IMR-90 (cell line): ENCODE measurements at regions not wholly inside any gene's neighbourhood (a gene's known extent, or its start where the extent isn't known, plus 50 kb on each side); places are given as distances from the start of the nearest gene placed in this dataset.

ENCODE experiments used
- ATAC-seq: fragments of 200-7000 bp; cut with Tn5 transposase; 2 replicates; pipeline ENCODE4 v1.9.1; 2020; ENCODE audit warnings: low read depth, mild to moderate bottlenecking, moderate library complexity
- BruUV-seq: library from RNA; stranded (reverse); fragments of 400-500 nt; replicated peaks from 2 replicates; lab custom pipeline; 2021; lab: Mats Ljungman, UMichigan
- CTCF ChIA-PET: fragments of 300-600 bp; formaldehyde crosslinking; extraction: SDS; loops from one replicate; lab custom pipeline; 2021; ENCODE audit warnings: antibody characterized with exemption; lab: Yijun Ruan, JAX
- POLR2A ChIA-PET: fragments of 300-600 bp; sonication (Branson Sonifier 250); formaldehyde crosslinking; loops from one replicate; lab custom pipeline; 2022; ENCODE audit warnings: antibody characterized with exemption; ENCODE audit not compliant: unreplicated experiment; lab: Charles Lee
- DNase-seq: peaks from one replicate; pipeline ENCODE4 v3.0.0; 2013
- H2AFZ ChIP-seq: replicated peaks from 2 replicates; pipeline ENCODE3; 2013; ENCODE audit warnings: low read length, mild to moderate bottlenecking; ENCODE audit not compliant: poor library complexity
- H2AK5ac ChIP-seq: 2 replicates; pipeline ENCODE4 v1.6.1; 2013; ENCODE audit warnings: low read depth, low read length, inconsistent platforms
- H2AK9ac ChIP-seq: replicated peaks from 2 replicates; pipeline ENCODE3; 2013; ENCODE audit warnings: mild to moderate bottlenecking, low read depth, low read length, moderate library complexity; ENCODE audit not compliant: poor library complexity
- H2BK120ac ChIP-seq: 2 replicates; pipeline ENCODE4 v1.6.1; 2013; ENCODE audit warnings: low read depth, low read length, inconsistent platforms
- H2BK15ac ChIP-seq: 3 replicates; pipeline ENCODE4 v1.6.1; 2013; ENCODE audit warnings: low read depth, low read length, inconsistent platforms
- H2BK20ac ChIP-seq: 2 replicates; pipeline ENCODE4 v1.6.1; 2013; ENCODE audit warnings: low read depth, mild to moderate bottlenecking, inconsistent platforms, low read length, moderate library complexity
- H2BK5ac ChIP-seq: 2 replicates; pipeline ENCODE4 v1.6.1; 2013; ENCODE audit warnings: mild to moderate bottlenecking, low read depth, low read length, inconsistent platforms; ENCODE audit not compliant: poor library complexity, severe bottlenecking
- H3K14ac ChIP-seq: replicated peaks from 2 replicates; pipeline ENCODE4 v1.6.1; 2013; ENCODE audit warnings: low read depth, low read length, inconsistent platforms
- H3K18ac ChIP-seq: 2 replicates; pipeline ENCODE4 v1.6.1; 2013; ENCODE audit warnings: low read depth, low read length, control low read depth
- H3K23ac ChIP-seq: 2 replicates; pipeline ENCODE4 v1.6.1; 2013; ENCODE audit warnings: low read depth, low read length, inconsistent platforms
- H3K27ac ChIP-seq: 2 replicates; pipeline ENCODE4 v1.5.1; 2013; ENCODE audit warnings: mild to moderate bottlenecking, control low read depth, low read length; ENCODE audit not compliant: insufficient read depth
- H3K27me3 ChIP-seq: 2 replicates; pipeline ENCODE4 v1.6.1; 2013; ENCODE audit warnings: low read length; ENCODE audit not compliant: control insufficient read depth, insufficient read depth
- H3K36me3 ChIP-seq: 2 replicates; pipeline ENCODE4 v1.6.1; 2013; ENCODE audit warnings: low read length, mixed read lengths; ENCODE audit not compliant: control insufficient read depth, insufficient read depth
- H3K4ac ChIP-seq: 2 replicates; pipeline ENCODE4 v1.6.1; 2013; ENCODE audit warnings: low read depth, low read length, inconsistent platforms
- H3K4me1 ChIP-seq: 2 replicates; pipeline ENCODE4 v1.6.1; 2013; ENCODE audit warnings: low read length, mixed read lengths; ENCODE audit not compliant: control insufficient read depth, insufficient read depth
- H3K4me2 ChIP-seq: 2 replicates; pipeline ENCODE4 v1.6.1; 2013; ENCODE audit warnings: low read depth, mild to moderate bottlenecking, control low read depth, low read length, moderate library complexity
- H3K4me3 ChIP-seq: 2 replicates; pipeline ENCODE4 v1.5.1; 2013; ENCODE audit warnings: low read depth, mild to moderate bottlenecking, control low read depth, low read length, moderate library complexity; ENCODE audit not compliant: insufficient read depth
- H3K56ac ChIP-seq: 2 replicates; pipeline ENCODE4 v1.6.1; 2013; ENCODE audit warnings: low read length, inconsistent platforms; ENCODE audit not compliant: insufficient read depth; ENCODE audit errors: extremely low read depth
- H3K79me1 ChIP-seq, 2 experiments: 2 replicates each; pipeline ENCODE4 v1.6.1; 2013; ENCODE audit warnings: low read length in 2 of 2, inconsistent platforms in 1 of 2, low read depth in 1 of 2
- H3K9ac ChIP-seq: 2 replicates; pipeline ENCODE4 v1.6.1; 2013; ENCODE audit warnings: low read depth, low read length, control low read depth
- H3K9me1 ChIP-seq: 2 replicates; pipeline ENCODE4 v1.6.1; 2013; ENCODE audit warnings: low read length, inconsistent platforms; ENCODE audit not compliant: insufficient read depth
- H3K9me3 ChIP-seq: 2 replicates; pipeline ENCODE4 v1.6.1; 2013; ENCODE audit warnings: low read length; ENCODE audit not compliant: control insufficient read depth, insufficient read depth
- H4K20me1 ChIP-seq: 2 replicates; pipeline ENCODE4 v1.6.1; 2013; ENCODE audit warnings: low read length, inconsistent platforms; ENCODE audit not compliant: insufficient read depth
- H4K5ac ChIP-seq: 2 replicates; pipeline ENCODE4 v1.6.1; 2013; ENCODE audit warnings: mild to moderate bottlenecking, low read depth, low read length, control low read depth
- H4K8ac ChIP-seq, 2 experiments: 2 replicates each; pipeline ENCODE4 v1.6.1; 2013; ENCODE audit warnings: low read depth in 2 of 2, low read length in 2 of 2, control low read depth in 1 of 2, inconsistent platforms in 1 of 2
- H4K91ac ChIP-seq: 2 replicates; pipeline ENCODE4 v1.6.1; 2013; ENCODE audit warnings: low read depth, low read length, inconsistent platforms; ENCODE audit not compliant: insufficient read depth
- CEBPB ChIP-seq: IDR thresholded peaks from 2 replicates; pipeline ENCODE4 v1.6.1; 2012; ENCODE audit warnings: low read depth, low read length, improper control_type of control experiment
- RAD21 ChIP-seq: IDR thresholded peaks from 2 replicates; pipeline ENCODE4 v1.6.1; 2012; ENCODE audit warnings: low read length, improper control_type of control experiment
- WGBS, 2 experiments: methylation state at CpG; one replicate each; pipeline versions ENCODE4 v1.1.5 to v1.1.7; 2013; ENCODE audit warnings: missing lambda C conversion rate in 2 of 2; ENCODE audit not compliant: insufficient read length in 1 of 2; ENCODE audit errors: extremely low coverage in 2 of 2; 5-methylcytosine and 5-hydroxymethylcytosine counted together
- dilution Hi-C: fragments of 300-500 bp; cut with HindIII; formaldehyde crosslinking; loops from one replicate; pipeline ENCODE4 v1.14.3; 2018; ENCODE audit warnings: low sequenced_read_pairs; ENCODE audit not compliant: unreplicated experiment
- in situ Hi-C: fragments of 300-500 bp; cut with MboI; formaldehyde crosslinking; loops from 3 replicates; pipeline ENCODE4 v1.14.3; 2019; ENCODE audit warnings: low sequenced_read_pairs, inconsistent platforms, mixed read lengths
- intact Hi-C: fragments of 100-400 bp; cut with micrococcal nuclease; formaldehyde crosslinking; loops from 2 replicates; pipeline ENCODE4 v1.10.0; 2022

- in situ Hi-C loops, result no loop called here
- H3K9me1 ChIP-seq, result no peaks in the 10 kb centered on the region
- POLR2A ChIA-PET, result interaction anchor here (0.7 kb wide), 1 partner anchor 59 kb away, joined by 4 read pairs; no protein-coding TSS in a partner anchor
- no peaks in the 10 kb centered on the region for H3K9me3 ChIP-seq
- H3K36me3 ChIP-seq, result no peaks in the 10 kb centered on the region
- H3K27me3 ChIP-seq, result peaks cover 6% of the 10 kb centered on the region; the same call in 1 of the 2 replicates
- H3K9ac ChIP-seq, result no peak overlapping the region
- dilution Hi-C loops, result no loop called here
- 0 out of 3 replicates have a peak overlapping the region, but pooled peaks have one; percentile 50 for H2BK15ac ChIP-seq
- H2AFZ ChIP-seq, result peak overlapping the region; percentile 69
- no TSS peak for BruUV-seq
- intact Hi-C loops, result loop anchor here (1.0 to 10.0 kb wide), 4 partner anchors 58 to 420 kb away; partner anchors contain the start of gene BCOR
- 4% methylated on average over 16 of the region's 72 CpGs; no CpG with 5 or more reads in 1 of the 2 experiments for WGBS, 2 experiments
- no peaks in the 10 kb centered on the region for H3K79me1 ChIP-seq
- no peak overlapping the region for H3K23ac ChIP-seq
- TF ChIP-seq RAD21 (no peak), CEBPB (peak; percentile 52)
- H2BK5ac ChIP-seq, result no peak overlapping the region
- peak overlapping the region; percentile 9 for H2AK9ac ChIP-seq
- H3K4me2 ChIP-seq, result peak overlapping the region; percentile 60
- peak overlapping the region; percentile 40; the same call in 1 of the 2 replicates for H2BK120ac ChIP-seq
- H3K4me3 ChIP-seq, result peak overlapping the region; percentile 40; the same call in 1 of the 2 replicates
- H3K4ac ChIP-seq, result peak overlapping the region; percentile 43; the same call in 1 of the 2 replicates
- no peak overlapping the region for H3K56ac ChIP-seq
- no peak overlapping the region for H2AK5ac ChIP-seq
- CTCF ChIA-PET, result no interaction called here
- H2BK20ac ChIP-seq, result no peak overlapping the region
- H4K8ac ChIP-seq, result peak overlapping the region in 1 of 2 experiments; percentile 28; a peak in 1 of 4 replicates
- peak; percentile 16; the same call in 1 of the 2 replicates for ATAC-seq
- H4K91ac ChIP-seq, result no peak overlapping the region
- H3K27ac ChIP-seq, result no peak overlapping the region
- H4K20me1 ChIP-seq, result no peaks in the 10 kb centered on the region
- H3K18ac ChIP-seq, result no peak overlapping the region; the same call in 1 of the 2 replicates
- peaks cover 2% of the 10 kb centered on the region; the same call in 1 of the 2 replicates for H3K4me1 ChIP-seq
- no peak overlapping the region for H4K5ac ChIP-seq
- peak; percentile 50 for DNase-seq
- no peak overlapping the region for H3K14ac ChIP-seq
These were observed 57.3 kb upstream of the BCOR start for GRCh38 chrX:40154853-40155588.
